Stomach smooth muscle (tissue), 2 donors: ENCODE measurements at regions not wholly inside any gene's neighbourhood (a gene's known extent, or its start where the extent isn't known, plus 50 kb on each side); places are given as distances from the start of the nearest gene placed in this dataset.

Experiments used
- H3K27ac ChIP-seq: one replicate; pipeline ENCODE4 v1.7.0; 2013; ENCODE audit warnings: mild to moderate bottlenecking, low read length, inconsistent platforms
- H3K27me3 ChIP-seq, 2 donors: one replicate each; pipeline ENCODE4 v1.7.0; 2013; ENCODE audit warnings: low read length in 2 of 2; ENCODE audit not compliant: insufficient read depth in 2 of 2, control insufficient read depth in 1 of 2
- H3K36me3 ChIP-seq, 2 donors: one replicate each; pipeline ENCODE4 v1.7.0; 2013; ENCODE audit warnings: low read length in 2 of 2; ENCODE audit not compliant: control insufficient read depth in 2 of 2, insufficient read depth in 2 of 2
- H3K4me1 ChIP-seq: one replicate; pipeline ENCODE4 v1.7.0; 2013; ENCODE audit warnings: low read length; ENCODE audit not compliant: control insufficient read depth, insufficient read depth
- H3K4me3 ChIP-seq, 2 donors: one replicate each; pipeline ENCODE4 v1.7.0; 2013; ENCODE audit warnings: low read length in 2 of 2
- H3K9ac ChIP-seq, 2 donors: one replicate each; pipeline ENCODE4 v1.7.0; 2013; ENCODE audit warnings: low read length in 2 of 2, mild to moderate bottlenecking in 1 of 2
- H3K9me3 ChIP-seq, 2 donors: one replicate each; pipeline ENCODE4 v1.7.0; 2013; ENCODE audit warnings: low read length in 2 of 2; ENCODE audit not compliant: control insufficient read depth in 2 of 2
- donor health status: healthy.
- donor health status: Pancreatic carcinoma.

- no peak overlapping the region for H3K4me3 ChIP-seq
- no peaks in the 10 kb centered on the region for H3K27me3 ChIP-seq
- H3K9ac ChIP-seq: no peak overlapping the region
- peaks cover 22% of the 10 kb centered on the region for H3K4me1 ChIP-seq
- H3K27ac ChIP-seq: peak overlapping the region; percentile 18
- H3K9me3 ChIP-seq: no peaks in the 10 kb centered on the region
- no peaks in the 10 kb centered on the region for H3K36me3 ChIP-seq
Measured at GRCh38 chr5:3843706-3844105, 248.1 kb downstream of the IRX1 start.

DNA sequence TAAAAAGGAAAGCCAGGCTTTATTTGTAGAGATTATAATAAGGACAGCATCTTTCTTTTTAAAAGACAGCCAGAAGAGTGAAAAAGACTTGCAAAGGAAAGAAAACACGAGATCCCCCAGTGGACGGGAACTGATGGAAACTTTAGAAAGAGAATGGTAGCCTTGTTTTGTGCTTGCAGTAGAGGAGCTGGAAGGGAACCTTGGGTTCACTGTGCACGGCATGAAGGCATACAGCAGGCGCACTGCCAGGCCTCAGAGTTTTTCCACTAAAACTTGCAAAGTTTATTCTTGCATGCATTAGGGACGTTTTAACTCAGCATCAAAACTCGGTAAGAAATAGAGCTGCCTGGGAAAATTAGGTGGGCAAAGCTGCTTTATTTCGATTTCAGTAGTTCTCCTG is 248.6 kb downstream of the IRX1 start:
- H3K9me3 ChIP-seq: no peaks in the 10 kb centered on the region
- H3K27ac ChIP-seq: peak overlapping the region; percentile 46
- no peaks in the 10 kb centered on the region for H3K27me3 ChIP-seq
- H3K4me3 ChIP-seq: no peak overlapping the region
- no peaks in the 10 kb centered on the region for H3K36me3 ChIP-seq
- peaks cover 22% of the 10 kb centered on the region for H3K4me1 ChIP-seq
- H3K9ac ChIP-seq: no peak overlapping the region

- Histone ChIP-seq H3K4me3 (no peak overlapping the region), H3K9ac (no peak overlapping the region), H3K4me1 (peaks cover 22% of the 10 kb centered on the region), H3K27me3 (no peaks in the 10 kb centered on the region), H3K36me3 (no peaks in the 10 kb centered on the region), H3K27ac (no peak overlapping the region), H3K9me3 (no peaks in the 10 kb centered on the region)
Measured at GRCh38 chr5:3845230-3845629, 249.6 kb downstream of the IRX1 start.

DNA sequence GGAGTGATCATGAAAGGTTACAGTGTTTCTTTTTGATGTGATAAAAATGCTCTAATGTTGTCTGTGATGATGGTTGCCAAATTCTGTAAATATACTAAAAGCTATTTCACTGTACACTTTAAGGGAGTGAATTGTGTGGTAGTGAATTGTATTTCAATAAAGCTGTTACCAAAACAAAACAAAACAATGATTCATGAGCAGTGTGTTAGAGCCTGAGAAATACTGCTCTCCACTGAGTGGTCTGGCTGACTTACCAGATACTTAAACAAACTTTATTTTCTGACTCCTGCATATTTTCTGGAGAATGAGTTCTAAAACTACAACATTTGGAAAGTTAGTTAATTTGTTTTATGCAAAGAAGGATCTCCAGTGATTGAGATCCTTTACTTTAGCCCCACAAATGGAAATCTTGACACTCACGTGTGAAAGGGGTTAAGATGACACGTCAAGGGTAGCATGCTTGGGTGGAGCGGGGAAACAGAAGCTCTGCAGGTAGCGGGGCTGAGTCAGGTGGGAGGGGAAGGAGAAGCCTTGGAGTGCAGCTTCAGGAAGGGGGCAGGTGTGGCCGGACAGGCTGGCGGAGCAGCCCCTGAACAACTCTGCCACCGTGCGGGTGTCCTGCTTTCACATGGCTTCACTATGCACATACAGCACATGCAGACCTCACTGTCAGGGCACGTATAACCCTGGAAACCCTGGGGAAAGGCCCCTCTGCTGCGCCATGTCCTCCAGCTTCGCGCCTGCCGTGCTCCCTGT is 256.7 kb downstream of the IRX1 start:
- H3K36me3 ChIP-seq: no peaks in the 10 kb centered on the region
- no peaks in the 10 kb centered on the region for H3K4me1 ChIP-seq
- H3K9ac ChIP-seq: no peak overlapping the region
- no peak overlapping the region for H3K4me3 ChIP-seq
- no peak overlapping the region for H3K27ac ChIP-seq
- H3K27me3 ChIP-seq: no peaks in the 10 kb centered on the region
- H3K9me3 ChIP-seq: no peaks in the 10 kb centered on the region

DNA sequence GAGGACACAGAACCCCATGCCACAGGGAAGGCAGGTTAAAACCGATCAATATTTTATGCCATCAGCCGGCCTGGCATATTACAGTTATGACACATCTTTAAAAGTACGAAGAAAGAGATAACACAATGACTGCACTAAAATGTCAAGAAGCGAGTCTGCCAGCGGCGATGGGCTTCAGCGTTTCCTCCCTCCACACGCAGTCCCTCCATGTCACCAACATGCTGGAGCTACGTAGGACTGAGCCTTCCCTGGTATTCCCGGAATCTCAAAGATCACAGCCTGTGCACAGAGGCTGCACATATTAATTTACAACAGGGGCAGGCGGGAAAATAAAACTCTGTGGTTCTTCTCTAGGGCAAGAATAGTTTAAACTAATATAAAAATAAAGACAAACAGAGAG is 257.7 kb downstream of the IRX1 start:
- no peaks in the 10 kb centered on the region for H3K9me3 ChIP-seq

GRCh38 chr5:3854188-3854821 is 258.7 kb downstream of the IRX1 start:
- Histone ChIP-seq H3K4me1 (no peaks in the 10 kb centered on the region), H3K27ac (no peak overlapping the region), H3K9ac (no peak overlapping the region), H3K27me3 (no peaks in the 10 kb centered on the region), H3K36me3 (no peaks in the 10 kb centered on the region), H3K9me3 (no peaks in the 10 kb centered on the region), H3K4me3 (no peak overlapping the region)

More for the DNA sequence above, 257.7 kb downstream of the IRX1 start:
- H3K4me3 ChIP-seq: no peak overlapping the region
- H3K4me1 ChIP-seq: no peaks in the 10 kb centered on the region
- no peaks in the 10 kb centered on the region for H3K27me3 ChIP-seq
- H3K9ac ChIP-seq: no peak overlapping the region
- no peak overlapping the region for H3K27ac ChIP-seq
- H3K36me3 ChIP-seq: no peaks in the 10 kb centered on the region

GRCh38 chr5:3856036-3856435 is 260.4 kb downstream of the IRX1 start:
- Histone ChIP-seq H3K9ac (no peak overlapping the region), H3K9me3 (no peaks in the 10 kb centered on the region)

GRCh38 chr5:3858524-3858923 is 262.9 kb downstream of the IRX1 start:
- H3K9me3 ChIP-seq: no peaks in the 10 kb centered on the region
- H3K27ac ChIP-seq: no peak overlapping the region
- no peak overlapping the region for H3K4me3 ChIP-seq
- no peaks in the 10 kb centered on the region for H3K27me3 ChIP-seq
- no peaks in the 10 kb centered on the region for H3K4me1 ChIP-seq
- no peak overlapping the region for H3K9ac ChIP-seq
- no peaks in the 10 kb centered on the region for H3K36me3 ChIP-seq

More at GRCh38 chr5:3856036-3856435, 260.4 kb downstream of the IRX1 start:
- Histone ChIP-seq H3K36me3 (no peaks in the 10 kb centered on the region), H3K27me3 (no peaks in the 10 kb centered on the region), H3K27ac (no peak overlapping the region), H3K4me3 (no peak overlapping the region), H3K4me1 (no peaks in the 10 kb centered on the region)

- Histone ChIP-seq H3K36me3 (no peaks in the 10 kb centered on the region), H3K4me1 (no peaks in the 10 kb centered on the region), H3K9ac (no peak overlapping the region), H3K9me3 (no peaks in the 10 kb centered on the region), H3K4me3 (no peak overlapping the region), H3K27me3 (no peaks in the 10 kb centered on the region), H3K27ac (no peak overlapping the region)
Measured at GRCh38 chr5:3862906-3863305, 267.3 kb downstream of the IRX1 start.

DNA sequence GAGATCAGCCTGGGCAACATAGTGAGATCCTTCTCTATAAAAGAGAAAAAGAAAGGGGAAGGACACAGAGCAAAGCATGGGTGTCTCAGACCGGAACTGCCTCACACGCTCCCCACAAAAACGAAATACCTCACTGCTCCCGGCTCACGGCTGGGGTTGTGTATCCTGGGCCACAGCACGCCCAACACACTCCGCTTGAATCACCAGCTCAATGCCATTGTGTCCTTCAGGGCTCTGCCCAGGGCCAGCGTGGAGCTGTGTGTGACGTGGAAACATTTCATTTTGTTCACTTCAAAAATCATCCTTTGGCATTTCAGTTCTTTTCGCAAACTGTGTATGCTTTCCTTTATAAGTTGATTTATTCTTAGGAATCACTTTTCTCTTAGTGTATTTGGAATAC is 279.5 kb downstream of the IRX1 start:
- Histone ChIP-seq H3K36me3 (no peaks in the 10 kb centered on the region), H3K9ac (no peak overlapping the region), H3K4me3 (no peak overlapping the region), H3K27me3 (no peaks in the 10 kb centered on the region), H3K27ac (no peak overlapping the region), H3K4me1 (no peaks in the 10 kb centered on the region), H3K9me3 (peaks cover 2 to 5% of the 10 kb centered on the region in 2 donors)

DNA sequence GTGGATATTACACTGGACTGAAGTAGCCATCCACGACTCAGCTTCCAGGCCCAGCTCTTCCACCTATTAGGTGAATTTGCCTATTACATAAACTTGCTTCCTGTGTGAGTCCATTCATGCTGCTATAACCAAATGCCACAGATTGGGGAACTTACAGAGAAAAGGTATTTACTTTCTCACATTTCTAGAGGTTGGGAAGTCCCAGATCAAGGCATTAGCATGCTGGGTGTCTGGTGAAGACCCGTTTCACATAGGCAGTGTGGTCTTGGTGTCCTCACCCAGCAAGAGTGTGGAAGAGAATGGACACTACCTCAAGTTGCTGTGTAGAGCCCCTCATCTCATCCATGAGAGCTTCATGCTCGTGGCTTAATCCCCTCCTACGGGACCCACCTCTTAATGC is 282.6 kb downstream of the IRX1 start:
- Histone ChIP-seq H3K27me3 (no peaks in the 10 kb centered on the region), H3K4me3 (no peak overlapping the region), H3K9ac (no peak overlapping the region), H3K9me3 (peaks cover 0 to 2% of the 10 kb centered on the region in 2 donors), H3K27ac (no peak overlapping the region), H3K36me3 (no peaks in the 10 kb centered on the region), H3K4me1 (no peaks in the 10 kb centered on the region)
